22Rv1 (cell line): ENCODE measurements at regions not wholly inside any gene's neighbourhood (a gene's known extent, or its start where the extent isn't known, plus 50 kb on each side); places are given as distances from the start of the nearest gene placed in this dataset.
"Not testable (repeated sequence)": the region's sequence is repeated elsewhere in the genome, so short reads cannot be mapped to it uniquely, and the experiment has no call there.

ENCODE experiments used
- CTCF ChIP-seq: fragments of 450-650 bp; IDR thresholded peaks from 2 replicates; pipeline ENCODE4 v1.5.1; 2017; ENCODE audit warnings: mild to moderate bottlenecking
- ZFX ChIP-seq: fragments of 450-650 bp; IDR thresholded peaks from 2 replicates; pipeline ENCODE4 v1.6.1; 2017; ENCODE audit warnings: antibody characterized with exemption, borderline replicate concordance

- not testable (repeated sequence) for TF ChIP-seq CTCF, ZFX
Measured at GRCh38 chr10:46796351-46796750, 114.9 kb upstream of the PTPN20 start.
